Endothelial cell of umbilical vein (primary cell): ENCODE measurements at regions not wholly inside any gene's neighbourhood (a gene's known extent, or its start where the extent isn't known, plus 50 kb on each side); places are given as distances from the start of the nearest gene placed in this dataset.

Experiments
- BruUV-seq: library from RNA; stranded (reverse); fragments of 400-500 nt; replicated peaks from 2 replicates; lab custom pipeline; 2021; lab: Mats Ljungman, UMichigan
- CTCF ChIA-PET: fragments of 300-600, 350-600 bp; sonication (Branson Sonifier 250); formaldehyde crosslinking; loops from one replicate; lab custom pipeline; 2021; ENCODE audit warnings: antibody characterized with exemption, inconsistent platforms; lab: Charles Lee
- POLR2A ChIA-PET: fragments of 300-600, 350-600 bp; sonication (Branson Sonifier 250); formaldehyde crosslinking; loops from one replicate; lab custom pipeline; 2021; ENCODE audit warnings: antibody characterized with exemption, inconsistent platforms; lab: Charles Lee
- DNase-seq: peaks from one replicate; pipeline ENCODE4 v3.0.0-alpha.2; 2011; ENCODE audit warnings: low read depth, low spot score
- FAIRE-seq: peaks from 2 replicates; lab custom pipeline; 2011; peaks lifted over from hg19 to GRCh38; lab: Jason Lieb, UNC
- H2AFZ ChIP-seq: 2 replicates; pipeline ENCODE4 v1.6.0; 2012; ENCODE audit warnings: low read depth, low read length, control low read depth, inconsistent platforms
- H3K27ac ChIP-seq: 2 replicates; pipeline ENCODE4 v1.5.1; 2011; ENCODE audit warnings: low read depth, mild to moderate bottlenecking, control low read depth, low read length, moderate library complexity; ENCODE audit not compliant: insufficient read depth
- H3K27me3 ChIP-seq, 2 experiments: 2 replicates each; pipeline versions ENCODE4 v1.6.0 to v1.6.1; 2011; ENCODE audit warnings: low read length in 2 of 2, mixed read lengths in 1 of 2; ENCODE audit not compliant: control insufficient read depth in 2 of 2, insufficient read depth in 2 of 2
- H3K36me3 ChIP-seq, 2 experiments: 2 replicates in 1 of 2; 3 replicates in 1 of 2; pipeline ENCODE4 v1.5.1; 2011; ENCODE audit warnings: low read length in 2 of 2, mild to moderate bottlenecking in 1 of 2, moderate library complexity in 1 of 2; ENCODE audit not compliant: control insufficient read depth in 2 of 2, insufficient read depth in 2 of 2; ENCODE audit errors: extremely low read depth in 1 of 2
- H3K4me1 ChIP-seq: 3 replicates; pipeline ENCODE4 v1.5.1; 2011; ENCODE audit warnings: mild to moderate bottlenecking, low read length; ENCODE audit not compliant: control insufficient read depth, insufficient read depth; ENCODE audit errors: extremely low read depth
- H3K4me2 ChIP-seq: 2 replicates; pipeline ENCODE4 v1.6.1; 2011; ENCODE audit warnings: low read length, control low read depth, mixed read lengths; ENCODE audit not compliant: insufficient read depth
- H3K4me3 ChIP-seq, 3 experiments: fragments of 200-600 bp in 1 of 3; sonication (generic), shearing (Covaris generic) in 1 of 3; replicated peaks in 1 of 3; 2 replicates each; pipeline ENCODE4 v1.5.1; 2011 to 2016; ENCODE audit warnings: control low read depth in 3 of 3, low read length in 3 of 3, mild to moderate bottlenecking in 2 of 3, inconsistent platforms in 1 of 3, low read depth in 1 of 3, moderate library complexity in 1 of 3; ENCODE audit not compliant: insufficient read depth in 1 of 3
- H3K79me2 ChIP-seq: 2 replicates; pipeline ENCODE4 v1.6.0; 2012; ENCODE audit warnings: low read length, inconsistent platforms; ENCODE audit not compliant: control insufficient read depth, insufficient read depth
- H3K9ac ChIP-seq: replicated peaks from 2 replicates; pipeline ENCODE3; 2011; ENCODE audit warnings: low read length, control low read depth; ENCODE audit not compliant: insufficient read depth; ENCODE audit errors: extremely low read depth
- H3K9me1 ChIP-seq: replicated peaks from 3 replicates; pipeline ENCODE4 v1.6.0; 2011; ENCODE audit warnings: mild to moderate bottlenecking, low read length; ENCODE audit not compliant: control insufficient read depth, insufficient read depth; ENCODE audit errors: extremely low read depth
- H3K9me3 ChIP-seq: replicated peaks from 2 replicates; pipeline ENCODE4 v1.5.1; 2012; ENCODE audit warnings: low read length, inconsistent platforms; ENCODE audit not compliant: control insufficient read depth, insufficient read depth
- H4K20me1 ChIP-seq: replicated peaks from 2 replicates; pipeline ENCODE3; 2011; ENCODE audit warnings: mild to moderate bottlenecking, low read length; ENCODE audit not compliant: control insufficient read depth, insufficient read depth; ENCODE audit errors: extremely low read depth
- CTCF ChIP-seq, 2 donors: IDR thresholded peaks; 1 replicate in 1 of 2; 2 replicates in 1 of 2; pipeline ENCODE4 v1.5.1; 2011; ENCODE audit warnings: low read length in 2 of 2, mild to moderate bottlenecking in 2 of 2, moderate library complexity in 2 of 2, control low read depth in 1 of 2, inconsistent platforms in 1 of 2, low read depth in 1 of 2; ENCODE audit not compliant: insufficient read depth in 1 of 2; ENCODE audit errors: extremely low read depth in 1 of 2
- EZH2 ChIP-seq: IDR thresholded peaks from 2 replicates; pipeline ENCODE4 v1.6.1; 2012; ENCODE audit warnings: borderline replicate concordance, low read depth, mild to moderate bottlenecking, moderate library complexity, low read length, inconsistent platforms; ENCODE audit not compliant: severe bottlenecking
- FOS ChIP-seq: IDR thresholded peaks from 2 replicates; pipeline ENCODE4 v1.6.1; 2011; ENCODE audit warnings: mild to moderate bottlenecking, low read length, moderate library complexity, borderline replicate concordance; ENCODE audit not compliant: insufficient read depth
- GATA2 ChIP-seq: IDR thresholded peaks from 2 replicates; pipeline ENCODE4 v1.7.0; 2011; ENCODE audit warnings: low read depth, mild to moderate bottlenecking, moderate library complexity, mixed read lengths, low read length; ENCODE audit not compliant: insufficient read length, insufficient read depth
- JUN ChIP-seq: IDR thresholded peaks from 2 replicates; pipeline ENCODE4 v1.6.1; 2011; ENCODE audit warnings: borderline replicate concordance, low read depth; ENCODE audit not compliant: insufficient read length, insufficient read depth
- MAX ChIP-seq: IDR thresholded peaks from 2 replicates; pipeline ENCODE4 v1.6.1; 2011; ENCODE audit not compliant: insufficient read depth, insufficient read length
- MYC ChIP-seq: IDR thresholded peaks from one replicate; pipeline ENCODE4 v1.6.1; 2011; ENCODE audit warnings: mild to moderate bottlenecking, low read depth, low read length
- POLR2A ChIP-seq: IDR thresholded peaks from 2 replicates; pipeline ENCODE4 v1.6.1; 2012; ENCODE audit warnings: low read depth, mild to moderate bottlenecking, control low read depth, low read length
- POLR2AphosphoS5 ChIP-seq: IDR thresholded peaks from 2 replicates; pipeline ENCODE4 v1.6.1; 2012; ENCODE audit warnings: low read depth, mild to moderate bottlenecking, control low read depth, low read length, moderate library complexity; ENCODE audit not compliant: insufficient read depth
- dilution Hi-C: fragments of 300-500 bp; cut with MboI; formaldehyde crosslinking; loops from one replicate; pipeline ENCODE4 v1.15.0; 2019; ENCODE audit warnings: low sequenced_read_pairs; ENCODE audit not compliant: extremely low pct_ligation_motif_present
- intact Hi-C: fragments of 100-400 bp; cut with micrococcal nuclease; formaldehyde crosslinking; loops from one replicate; pipeline ENCODE4 v1.10.0; 2022

- POLR2A ChIA-PET = interaction anchor here (0.7 kb wide), 1 partner anchor 530 kb away, joined by 4 read pairs; no protein-coding TSS in a partner anchor
Measured at GRCh38 chr6:137697267-137697938, 169.7 kb upstream of the TNFAIP3 start.

More at GRCh38 chr6:137697267-137697938, 169.7 kb upstream of the TNFAIP3 start:
- DNase-seq (peak; percentile 97), FAIRE-seq (peak; percentile 98)
- H3K27ac ChIP-seq = peak overlapping the region; percentile 71
- intact Hi-C loops = loop anchor here (1.0 kb wide), 1 partner anchor 16 kb away; no protein-coding TSS in a partner anchor
- H3K9me1 ChIP-seq = no peaks in the 10 kb centered on the region
- peaks cover 31% of the 10 kb centered on the region for H3K4me1 ChIP-seq
- peak overlapping the region; percentile 12 for H2AFZ ChIP-seq
- no peak for TF ChIP-seq FOS
- TF ChIP-seq GATA2 = peak; percentile 71
- TF ChIP-seq MYC = no peak
- no peak for TF ChIP-seq JUN
- TF ChIP-seq POLR2A = peak; percentile 24
- TF ChIP-seq EZH2 = no peak
- no peak for TF ChIP-seq MAX
- TF ChIP-seq CTCF (IDR thresholded peaks at IDR 0.05; ENCODE audit: extremely low read depth in 1 of 2, insufficient read depth in 1 of 2, low read depth in 1 of 2, low read length in 2 of 2) = peak in 1 of 2 donors; percentile 17
- peak; percentile 66 for TF ChIP-seq POLR2AphosphoS5
- dilution Hi-C loops = no loop called here
- H3K9ac ChIP-seq = no peak overlapping the region
- H3K4me2 ChIP-seq = no peak overlapping the region
- H3K9me3 ChIP-seq = no peaks in the 10 kb centered on the region
- no peaks in the 10 kb centered on the region for H3K36me3 ChIP-seq
- no peak overlapping the region for H3K4me3 ChIP-seq
- no TSS peak for BruUV-seq
- H3K27me3 ChIP-seq = no peaks in the 10 kb centered on the region
- CTCF ChIA-PET = interaction anchor here (0.7 to 3.8 kb wide), 19 partner anchors 9 to 603 kb away, joined by 3 to 20 read pairs (median 4); partner anchors contain the start of gene TNFAIP3
- no peaks in the 10 kb centered on the region for H3K79me2 ChIP-seq
- no peaks in the 10 kb centered on the region for H4K20me1 ChIP-seq
